ENCODE measurements at regions not wholly inside any gene's neighbourhood (a gene's known extent, or its start where the extent isn't known, plus 50 kb on each side); places are given as distances from the start of the nearest gene placed in this dataset.

DNA sequence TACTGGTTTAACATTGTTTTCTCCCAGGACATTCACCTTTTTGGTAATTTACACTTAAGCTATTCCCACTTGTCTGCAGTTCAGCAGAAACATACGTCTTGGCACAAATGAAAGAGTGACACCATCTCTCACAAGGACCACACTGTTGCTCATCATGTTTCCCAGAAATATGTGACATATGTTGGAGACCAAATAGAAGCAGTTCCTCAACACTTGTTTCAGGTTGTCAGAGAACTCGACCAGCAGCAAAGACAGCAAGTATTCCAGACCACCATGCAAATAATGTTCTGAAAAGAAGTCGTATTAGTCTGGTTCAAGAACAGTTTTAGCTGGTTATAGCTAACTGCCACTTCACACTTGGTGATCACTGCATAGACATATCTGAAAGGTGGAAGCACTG lies 81.3 kb upstream of the KLF6 start:
- Histone ChIP-seq H3K4me3 (replicated peaks; ENCODE audit: insufficient read depth, low read length) (no peak overlapping the region), H3K27ac (replicated peaks) (no peak overlapping the region), H3K27me3 (ENCODE audit: insufficient read depth, poor library complexity, severe bottlenecking) (no peaks in the 10 kb centered on the region)
- DNase-seq (ENCODE audit: low read depth in 1 of 2, low spot score in 1 of 2), result no peak
- TF ChIP-seq SPI1 (IDR thresholded peaks at IDR 0.05; ENCODE audit: borderline replicate concordance, low read depth), result no peak
- no peak for TF ChIP-seq GABPA (IDR thresholded peaks at IDR 0.05; ENCODE audit: low read depth)
- TF ChIP-seq, protein P1, sequence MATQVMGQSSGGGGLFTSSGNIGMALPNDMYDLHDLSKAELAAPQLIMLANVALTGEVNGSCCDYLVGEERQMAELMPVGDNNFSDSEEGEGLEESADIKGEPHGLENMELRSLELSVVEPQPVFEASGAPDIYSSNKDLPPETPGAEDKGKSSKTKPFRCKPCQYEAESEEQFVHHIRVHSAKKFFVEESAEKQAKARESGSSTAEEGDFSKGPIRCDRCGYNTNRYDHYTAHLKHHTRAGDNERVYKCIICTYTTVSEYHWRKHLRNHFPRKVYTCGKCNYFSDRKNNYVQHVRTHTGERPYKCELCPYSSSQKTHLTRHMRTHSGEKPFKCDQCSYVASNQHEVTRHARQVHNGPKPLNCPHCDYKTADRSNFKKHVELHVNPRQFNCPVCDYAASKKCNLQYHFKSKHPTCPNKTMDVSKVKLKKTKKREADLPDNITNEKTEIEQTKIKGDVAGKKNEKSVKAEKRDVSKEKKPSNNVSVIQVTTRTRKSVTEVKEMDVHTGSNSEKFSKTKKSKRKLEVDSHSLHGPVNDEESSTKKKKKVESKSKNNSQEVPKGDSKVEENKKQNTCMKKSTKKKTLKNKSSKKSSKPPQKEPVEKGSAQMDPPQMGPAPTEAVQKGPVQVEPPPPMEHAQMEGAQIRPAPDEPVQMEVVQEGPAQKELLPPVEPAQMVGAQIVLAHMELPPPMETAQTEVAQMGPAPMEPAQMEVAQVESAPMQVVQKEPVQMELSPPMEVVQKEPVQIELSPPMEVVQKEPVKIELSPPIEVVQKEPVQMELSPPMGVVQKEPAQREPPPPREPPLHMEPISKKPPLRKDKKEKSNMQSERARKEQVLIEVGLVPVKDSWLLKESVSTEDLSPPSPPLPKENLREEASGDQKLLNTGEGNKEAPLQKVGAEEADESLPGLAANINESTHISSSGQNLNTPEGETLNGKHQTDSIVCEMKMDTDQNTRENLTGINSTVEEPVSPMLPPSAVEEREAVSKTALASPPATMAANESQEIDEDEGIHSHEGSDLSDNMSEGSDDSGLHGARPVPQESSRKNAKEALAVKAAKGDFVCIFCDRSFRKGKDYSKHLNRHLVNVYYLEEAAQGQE (IDR thresholded peaks at IDR 0.05; ENCODE audit: insufficient replicate concordance, low read depth), result no peak
- TF ChIP-seq, protein P2, sequence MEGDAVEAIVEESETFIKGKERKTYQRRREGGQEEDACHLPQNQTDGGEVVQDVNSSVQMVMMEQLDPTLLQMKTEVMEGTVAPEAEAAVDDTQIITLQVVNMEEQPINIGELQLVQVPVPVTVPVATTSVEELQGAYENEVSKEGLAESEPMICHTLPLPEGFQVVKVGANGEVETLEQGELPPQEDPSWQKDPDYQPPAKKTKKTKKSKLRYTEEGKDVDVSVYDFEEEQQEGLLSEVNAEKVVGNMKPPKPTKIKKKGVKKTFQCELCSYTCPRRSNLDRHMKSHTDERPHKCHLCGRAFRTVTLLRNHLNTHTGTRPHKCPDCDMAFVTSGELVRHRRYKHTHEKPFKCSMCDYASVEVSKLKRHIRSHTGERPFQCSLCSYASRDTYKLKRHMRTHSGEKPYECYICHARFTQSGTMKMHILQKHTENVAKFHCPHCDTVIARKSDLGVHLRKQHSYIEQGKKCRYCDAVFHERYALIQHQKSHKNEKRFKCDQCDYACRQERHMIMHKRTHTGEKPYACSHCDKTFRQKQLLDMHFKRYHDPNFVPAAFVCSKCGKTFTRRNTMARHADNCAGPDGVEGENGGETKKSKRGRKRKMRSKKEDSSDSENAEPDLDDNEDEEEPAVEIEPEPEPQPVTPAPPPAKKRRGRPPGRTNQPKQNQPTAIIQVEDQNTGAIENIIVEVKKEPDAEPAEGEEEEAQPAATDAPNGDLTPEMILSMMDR (IDR thresholded peaks at IDR 0.05; ENCODE audit: insufficient read depth, low read length), result no peak
- TF ChIP-seq POLR2AphosphoS5 (IDR thresholded peaks at IDR 0.05; ENCODE audit: low read depth), result no peak

DNA sequence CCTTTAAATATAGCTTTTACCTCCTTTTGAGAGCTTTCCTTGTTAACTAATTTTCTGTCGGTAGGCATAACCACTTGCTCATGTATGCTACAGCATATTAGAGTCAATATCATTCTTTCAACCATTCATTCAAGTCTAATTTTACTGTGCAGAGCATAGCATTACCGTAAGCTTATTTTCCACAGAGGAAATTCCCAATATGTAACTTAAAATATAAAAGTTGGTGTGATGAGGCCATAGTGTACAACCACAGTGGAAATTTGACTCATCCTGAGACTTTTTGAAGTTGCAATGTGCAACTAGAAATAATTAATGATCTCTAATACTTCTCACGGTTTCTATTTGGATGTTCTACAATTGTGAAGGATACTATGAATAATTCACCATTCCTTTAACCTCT lies 80.6 kb upstream of the KLF6 start:
- no peak for DNase-seq (ENCODE audit: low read depth in 1 of 2, low spot score in 1 of 2)
- TF ChIP-seq POLR2AphosphoS5 (IDR thresholded peaks at IDR 0.05; ENCODE audit: low read depth) (no peak), SPI1 (IDR thresholded peaks at IDR 0.05; ENCODE audit: borderline replicate concordance, low read depth) (no peak), GABPA (IDR thresholded peaks at IDR 0.05; ENCODE audit: low read depth) (no peak)
- TF ChIP-seq, protein P2 (IDR thresholded peaks at IDR 0.05; ENCODE audit: insufficient read depth, low read length), result no peak
- TF ChIP-seq, protein P1 (IDR thresholded peaks at IDR 0.05; ENCODE audit: insufficient replicate concordance, low read depth), result no peak
- no peak overlapping the region for H3K27ac ChIP-seq (replicated peaks)
- no peaks in the 10 kb centered on the region for H3K27me3 ChIP-seq (ENCODE audit: insufficient read depth, poor library complexity, severe bottlenecking)
- H3K4me3 ChIP-seq (replicated peaks; ENCODE audit: insufficient read depth, low read length), result no peak overlapping the region

DNA sequence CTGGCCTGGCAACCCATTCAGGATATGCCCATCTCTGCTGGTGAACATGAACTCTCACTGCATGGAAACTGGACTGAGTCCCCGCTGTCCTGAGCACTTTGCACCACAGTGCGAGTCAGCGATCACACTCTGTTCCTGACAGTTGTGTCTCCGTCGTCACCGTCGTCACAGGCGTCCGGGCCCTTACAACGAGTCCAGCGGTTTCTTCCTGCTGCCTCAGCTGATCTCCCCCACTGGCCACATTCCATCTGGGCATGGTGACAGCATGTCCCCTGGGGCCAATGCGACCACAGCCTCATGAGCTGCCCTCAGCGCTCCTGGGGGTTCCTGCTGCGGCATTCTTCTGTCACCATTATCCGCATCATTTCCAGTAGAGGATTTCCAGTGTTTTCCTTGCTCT lies 76.8 kb upstream of the KLF6 start:
- H3K4me3 ChIP-seq (replicated peaks; ENCODE audit: insufficient read depth, low read length), result no peak overlapping the region
- DNase-seq (ENCODE audit: low read depth in 1 of 2, low spot score in 1 of 2), result no peak
- H3K27ac ChIP-seq (replicated peaks), result no peak overlapping the region
- H3K27me3 ChIP-seq (ENCODE audit: insufficient read depth, poor library complexity, severe bottlenecking), result no peaks in the 10 kb centered on the region
- no peak for TF ChIP-seq GABPA (IDR thresholded peaks at IDR 0.05; ENCODE audit: low read depth)
- no peak for TF ChIP-seq POLR2AphosphoS5 (IDR thresholded peaks at IDR 0.05; ENCODE audit: low read depth)
- TF ChIP-seq, protein P2 (IDR thresholded peaks at IDR 0.05; ENCODE audit: insufficient read depth, low read length), result no peak
- no peak for TF ChIP-seq SPI1 (IDR thresholded peaks at IDR 0.05; ENCODE audit: borderline replicate concordance, low read depth)
- TF ChIP-seq, protein P1 (IDR thresholded peaks at IDR 0.05; ENCODE audit: insufficient replicate concordance, low read depth), result no peak
